Transverse colon (tissue), 4 donors: ENCODE measurements at regions not wholly inside any gene's neighbourhood (a gene's known extent, or its start where the extent isn't known, plus 50 kb on each side); places are given as distances from the start of the nearest gene placed in this dataset.

Source experiments
- DNase-seq: peaks from one replicate; pipeline ENCODE4 v3.0.0-alpha.2; 2019
- H3K27ac ChIP-seq, 4 donors: fragments of 200-600 bp; sonication (generic); 2 replicates each; pipeline ENCODE4 v1.5.1; 2016 to 2018; ENCODE audit warnings: inconsistent platforms in 4 of 4
- H3K27me3 ChIP-seq: fragments of 200-600 bp; sonication (generic); 2 replicates; pipeline ENCODE4 v1.5.1; 2017; ENCODE audit warnings: inconsistent platforms
- H3K36me3 ChIP-seq, 4 donors: fragments of 200-600 bp; sonication (generic); 2 replicates each; pipeline ENCODE4 v1.5.1; 2017 to 2019; ENCODE audit warnings: inconsistent platforms in 4 of 4
- H3K4me1 ChIP-seq, 4 donors: fragments of 200-600 bp; sonication (generic); 2 replicates each; pipeline ENCODE4 v1.5.1; 2017 to 2020; ENCODE audit warnings: inconsistent platforms in 4 of 4
- H3K4me3 ChIP-seq, 4 donors: fragments of 200-600 bp; sonication (generic); 1 replicate in 1 of 4; 2 replicates in 3 of 4; pipeline versions ENCODE4 v1.5.1 to v1.6.1; 2017 to 2019; ENCODE audit warnings: inconsistent platforms in 4 of 4
- H3K9me3 ChIP-seq, 2 donors: fragments of 200-600 bp; sonication (generic); 2 replicates each; pipeline ENCODE4 v1.5.1; 2017 to 2019; ENCODE audit warnings: inconsistent platforms in 2 of 2
- EP300 ChIP-seq: sonication (generic); formaldehyde crosslinking; IDR thresholded peaks from one replicate; pipeline ENCODE4 v1.6.1; 2017; ENCODE audit warnings: antibody characterized with exemption, low read depth
- POLR2A ChIP-seq: fragments of 450-650 bp; IDR thresholded peaks from one replicate; pipeline ENCODE4 v1.6.1; 2016; ENCODE audit warnings: antibody characterized with exemption, mild to moderate bottlenecking, moderate library complexity
- POLR2AphosphoS5 ChIP-seq, 3 donors: sonication (generic); formaldehyde crosslinking; IDR thresholded peaks; one replicate each; pipeline ENCODE4 v1.6.1; 2016; ENCODE audit warnings: antibody characterized with exemption in 3 of 3
- WGBS, 2 donors: methylation state at CpG; one replicate each; pipeline ENCODE4 v1.1.5; 2018; ENCODE audit warnings: low coverage in 1 of 2; 5-methylcytosine and 5-hydroxymethylcytosine counted together
- in situ Hi-C, 4 donors: fragments of 200-750 bp; cut with MboI; loops; one replicate each; pipeline versions ENCODE4 v1.15.0 to v1.15.1; 2017; ENCODE audit warnings: low sequenced_read_pairs in 3 of 4, low pct_ligation_motif_present in 1 of 4, low pct_unique_long_range_greater_than_20kb in 1 of 4
- intact Hi-C: fragments of 100-400 bp; cut with DNase I; formaldehyde crosslinking; loops from one replicate; pipeline ENCODE4 v1.15.1; 2023; ENCODE audit warnings: low total_unique reads
- TF ChIP-seq, protein P1 (sequence below), 5 experiments: fragments of 200-600 bp in 3 of 5; fragments of 450-650 bp in 2 of 5; sonication (generic) in 3 of 5; IDR thresholded peaks; 1 replicate in 2 of 5; 2 replicates in 3 of 5; pipeline ENCODE4 v1.5.1; 2016 to 2017; ENCODE audit warnings: antibody characterized with exemption in 5 of 5, inconsistent platforms in 3 of 5, mild to moderate bottlenecking in 2 of 5, moderate library complexity in 1 of 5

DNA sequence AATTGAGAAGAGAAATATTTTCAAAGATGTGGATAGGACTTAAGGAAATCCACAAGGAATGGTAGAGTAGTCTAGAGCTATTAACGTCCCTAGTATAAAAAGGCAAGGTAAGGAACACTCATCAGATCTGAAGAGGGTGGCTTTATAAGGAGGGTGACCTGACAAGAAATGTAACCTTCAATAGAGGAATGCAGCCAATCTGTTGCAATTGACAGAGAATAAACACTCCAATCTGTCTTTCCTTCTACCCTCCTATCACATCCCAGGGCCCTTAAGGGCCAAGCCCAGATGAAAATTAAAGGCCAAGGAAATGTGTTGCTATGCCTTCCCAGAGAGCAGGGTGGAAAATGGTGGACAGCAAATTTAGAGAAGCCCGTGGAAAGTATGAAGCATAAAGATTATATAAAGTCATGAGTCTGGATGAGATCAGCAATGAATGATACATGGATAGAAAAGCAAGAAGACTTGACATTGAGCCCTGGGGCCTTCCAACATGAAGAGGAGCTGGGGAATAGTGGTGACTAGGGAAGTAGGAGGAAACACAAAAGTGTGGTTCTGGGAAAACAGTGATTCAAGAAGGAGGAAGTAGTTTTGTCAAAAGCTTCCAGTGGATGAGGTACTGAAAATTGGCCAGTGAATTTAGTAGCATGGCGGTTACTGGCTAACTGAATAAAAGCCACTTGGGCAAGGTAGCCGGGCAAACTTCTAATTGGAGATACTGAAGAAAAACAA, 270.6 kb upstream of the TANK start:
- H3K9me3 ChIP-seq = no peaks in the 10 kb centered on the region
- no peaks in the 10 kb centered on the region for H3K36me3 ChIP-seq
- no peak for TF ChIP-seq EP300
- TF ChIP-seq, protein P1, sequence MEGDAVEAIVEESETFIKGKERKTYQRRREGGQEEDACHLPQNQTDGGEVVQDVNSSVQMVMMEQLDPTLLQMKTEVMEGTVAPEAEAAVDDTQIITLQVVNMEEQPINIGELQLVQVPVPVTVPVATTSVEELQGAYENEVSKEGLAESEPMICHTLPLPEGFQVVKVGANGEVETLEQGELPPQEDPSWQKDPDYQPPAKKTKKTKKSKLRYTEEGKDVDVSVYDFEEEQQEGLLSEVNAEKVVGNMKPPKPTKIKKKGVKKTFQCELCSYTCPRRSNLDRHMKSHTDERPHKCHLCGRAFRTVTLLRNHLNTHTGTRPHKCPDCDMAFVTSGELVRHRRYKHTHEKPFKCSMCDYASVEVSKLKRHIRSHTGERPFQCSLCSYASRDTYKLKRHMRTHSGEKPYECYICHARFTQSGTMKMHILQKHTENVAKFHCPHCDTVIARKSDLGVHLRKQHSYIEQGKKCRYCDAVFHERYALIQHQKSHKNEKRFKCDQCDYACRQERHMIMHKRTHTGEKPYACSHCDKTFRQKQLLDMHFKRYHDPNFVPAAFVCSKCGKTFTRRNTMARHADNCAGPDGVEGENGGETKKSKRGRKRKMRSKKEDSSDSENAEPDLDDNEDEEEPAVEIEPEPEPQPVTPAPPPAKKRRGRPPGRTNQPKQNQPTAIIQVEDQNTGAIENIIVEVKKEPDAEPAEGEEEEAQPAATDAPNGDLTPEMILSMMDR (IDR thresholded peaks at IDR 0.05) = no peak
- no peak overlapping the region for H3K4me3 ChIP-seq
- 69 to 89% methylated on average over 4 of the region's 4 CpGs for WGBS, 2 donors
- DNase-seq = no peak
- in situ Hi-C loops = no loop called here
- no peaks in the 10 kb centered on the region for H3K27me3 ChIP-seq
- H3K27ac ChIP-seq = no peak overlapping the region
- H3K4me1 ChIP-seq = no peaks in the 10 kb centered on the region
- intact Hi-C loops = no loop called here

DNA sequence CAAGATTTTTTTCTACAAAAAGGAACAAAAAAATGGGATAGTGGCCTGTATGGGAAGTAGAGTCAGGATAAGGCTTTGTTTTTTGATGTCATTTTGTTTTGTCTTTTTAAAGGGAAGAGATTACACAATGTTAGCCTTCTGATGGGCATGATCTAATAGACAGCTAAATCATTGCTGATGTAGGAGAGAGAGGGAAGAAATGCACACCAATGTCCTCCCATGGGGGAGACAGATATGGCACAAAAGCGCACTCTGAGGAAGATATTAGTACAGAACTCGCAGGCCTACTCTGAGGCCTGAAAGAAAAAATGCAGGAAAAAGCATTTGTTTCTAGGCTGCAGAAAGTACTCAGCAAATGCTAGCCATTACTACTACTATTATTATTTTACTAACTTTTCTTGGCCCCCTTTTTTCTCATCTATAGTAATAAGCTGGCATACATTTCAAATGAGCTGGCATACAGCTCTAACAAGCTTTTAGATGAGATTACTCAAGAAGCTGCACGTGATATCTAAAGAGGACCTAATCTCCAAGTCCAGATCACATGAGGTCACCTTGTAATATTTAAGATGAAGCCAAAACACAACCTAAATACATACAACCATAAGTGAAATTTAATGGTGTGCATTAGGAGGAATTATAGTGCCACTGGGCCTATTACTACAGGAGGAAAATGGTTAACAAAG, 269.4 kb upstream of the TANK start:
- Histone ChIP-seq H3K9me3 (no peaks in the 10 kb centered on the region), H3K27ac (no peak overlapping the region), H3K27me3 (no peaks in the 10 kb centered on the region), H3K4me3 (no peak overlapping the region), H3K36me3 (no peaks in the 10 kb centered on the region), H3K4me1 (no peaks in the 10 kb centered on the region)
- intact Hi-C loops = no loop called here
- 75 to 91% methylated on average over 2 to 3 of the region's 3 CpGs for WGBS, 2 donors
- TF ChIP-seq POLR2AphosphoS5 (IDR thresholded peaks at IDR 0.05) (no peak), EP300 (no peak), POLR2A (no peak)
- TF ChIP-seq, protein P1 (IDR thresholded peaks at IDR 0.05) = no peak
- DNase-seq = no peak
- in situ Hi-C loops = no loop called here

DNA sequence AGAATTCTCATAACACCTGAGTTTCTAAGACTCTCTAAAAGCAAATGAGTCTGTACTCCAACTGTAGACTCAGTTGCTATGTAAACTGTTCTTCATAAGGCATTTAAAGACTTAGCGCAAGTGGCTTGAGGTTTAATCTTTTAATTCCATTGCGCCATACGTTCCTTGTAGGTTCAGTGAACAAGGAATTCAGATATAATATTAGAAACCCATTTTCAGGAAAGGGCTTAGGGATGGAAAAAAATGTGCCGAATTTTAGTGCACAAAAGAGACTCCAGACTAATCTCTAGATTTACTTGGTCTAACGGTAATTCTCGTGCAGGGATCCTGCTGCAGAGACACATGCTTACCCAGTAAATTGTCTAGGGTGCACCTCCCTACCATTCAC, 268.9 kb upstream of the TANK start:
- no peak overlapping the region for H3K27ac ChIP-seq
- intact Hi-C loops (no loop called here), in situ Hi-C loops (no loop called here)
- 95 to 100% methylated on average over 6 of the region's 6 CpGs for WGBS, 2 donors
- no peaks in the 10 kb centered on the region for H3K36me3 ChIP-seq
- H3K27me3 ChIP-seq = no peaks in the 10 kb centered on the region
- no peak for DNase-seq
- TF ChIP-seq, protein P1 (IDR thresholded peaks at IDR 0.05) = no peak
- TF ChIP-seq POLR2AphosphoS5 (IDR thresholded peaks at IDR 0.05) = no peak
- TF ChIP-seq EP300 = no peak
- no peak for TF ChIP-seq POLR2A
- no peak overlapping the region for H3K4me3 ChIP-seq
- H3K4me1 ChIP-seq = no peaks in the 10 kb centered on the region
- no peaks in the 10 kb centered on the region for H3K9me3 ChIP-seq

DNA sequence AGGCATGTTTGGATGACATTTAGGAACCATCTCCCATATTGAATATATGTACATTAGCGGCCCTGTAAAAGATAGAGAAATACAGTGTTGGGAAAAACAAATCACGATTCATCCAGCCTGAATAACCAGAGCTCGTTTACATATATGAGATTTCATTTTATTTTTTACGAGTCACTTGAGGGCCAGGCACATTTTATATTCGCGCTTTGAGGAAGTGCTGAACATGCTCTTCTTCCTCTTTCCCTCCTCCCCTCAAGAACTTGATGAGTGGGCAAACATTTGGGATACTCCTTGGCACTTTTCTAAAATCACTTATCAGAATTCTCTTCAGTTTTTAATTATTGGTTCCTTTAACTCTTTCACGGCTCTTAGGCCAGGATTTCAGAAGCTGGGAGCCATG, 268.0 kb upstream of the TANK start:
- Histone ChIP-seq H3K4me1 (no peaks in the 10 kb centered on the region), H3K27ac (no peak overlapping the region), H3K36me3 (no peaks in the 10 kb centered on the region), H3K9me3 (no peaks in the 10 kb centered on the region), H3K4me3 (no peak overlapping the region), H3K27me3 (no peaks in the 10 kb centered on the region)
- TF ChIP-seq POLR2A (no peak), POLR2AphosphoS5 (IDR thresholded peaks at IDR 0.05) (no peak), EP300 (no peak)
- TF ChIP-seq, protein P1 (IDR thresholded peaks at IDR 0.05) = no peak
- intact Hi-C loops = no loop called here
- in situ Hi-C loops = no loop called here
- DNase-seq = no peak
- 40 to 74% methylated on average over 7 of the region's 7 CpGs for WGBS, 2 donors
